GM21367 (cell line): ENCODE measurements at regions not wholly inside any gene's neighbourhood (a gene's known extent, or its start where the extent isn't known, plus 50 kb on each side); places are given as distances from the start of the nearest gene placed in this dataset.

Experiments used
- ATAC-seq: cut with Tn5 transposase; IDR thresholded peaks from one replicate; pipeline ENCODE4 v1.9.1; 2021; ENCODE audit not compliant: unreplicated experiment

DNA sequence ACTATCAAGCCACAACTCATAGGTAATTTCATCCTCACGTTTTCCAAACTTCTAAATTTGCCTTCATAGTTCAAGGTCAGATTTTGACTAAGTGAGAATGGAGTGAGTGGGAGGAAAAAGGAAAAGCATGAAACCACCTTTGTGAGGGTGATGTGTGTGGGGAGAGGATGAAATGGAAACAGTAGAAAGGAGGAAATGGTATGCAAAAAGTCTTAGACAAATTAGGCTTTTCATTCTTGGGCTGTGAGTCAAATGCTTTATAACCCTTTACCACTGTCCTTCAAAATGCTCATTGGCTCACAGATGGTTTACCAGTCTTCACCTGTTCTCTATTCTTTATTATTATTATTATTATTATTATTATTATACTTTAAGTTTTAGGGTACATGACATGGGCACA lies 127.2 kb downstream of the RAP2A start:
- ATAC-seq, result no peak

DNA sequence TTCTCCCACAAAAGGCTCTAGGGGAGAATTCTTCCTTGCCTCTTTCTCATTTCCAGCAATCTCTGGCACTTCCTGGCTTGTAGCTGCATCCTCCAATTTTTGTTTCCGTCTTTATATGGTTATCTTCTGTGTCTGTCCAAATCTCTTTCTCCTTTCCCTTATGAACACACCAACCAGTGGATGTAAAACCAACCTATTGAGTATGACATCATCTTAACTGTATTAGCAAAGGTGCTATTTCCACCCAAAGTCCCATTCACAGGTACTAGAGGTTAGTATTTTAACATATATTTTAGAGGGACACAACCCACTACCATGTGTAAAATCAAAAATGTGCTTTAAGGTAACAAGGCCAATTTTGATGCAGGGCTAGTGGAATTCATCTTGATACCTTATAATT lies 129.0 kb downstream of the RAP2A start:
- no peak for ATAC-seq

DNA sequence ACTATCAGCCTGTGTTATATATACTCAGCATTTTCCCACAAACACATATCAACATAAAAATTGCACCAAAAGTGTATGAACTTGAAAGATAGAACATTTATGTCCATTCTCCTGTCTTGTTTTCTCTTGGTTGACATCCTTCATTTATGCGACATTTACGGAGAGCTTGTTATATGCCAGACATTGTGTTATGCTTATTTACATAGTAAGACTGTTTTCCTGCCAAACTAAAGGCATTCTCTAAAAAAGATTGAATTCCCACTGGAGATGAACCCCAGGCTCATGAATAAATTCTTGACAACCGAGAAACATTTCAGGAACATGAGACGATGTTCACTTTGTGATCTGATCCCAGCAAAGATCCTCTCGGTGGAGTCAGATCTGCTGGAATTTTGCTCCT lies 131.0 kb downstream of the RAP2A start:
- no peak for ATAC-seq

DNA sequence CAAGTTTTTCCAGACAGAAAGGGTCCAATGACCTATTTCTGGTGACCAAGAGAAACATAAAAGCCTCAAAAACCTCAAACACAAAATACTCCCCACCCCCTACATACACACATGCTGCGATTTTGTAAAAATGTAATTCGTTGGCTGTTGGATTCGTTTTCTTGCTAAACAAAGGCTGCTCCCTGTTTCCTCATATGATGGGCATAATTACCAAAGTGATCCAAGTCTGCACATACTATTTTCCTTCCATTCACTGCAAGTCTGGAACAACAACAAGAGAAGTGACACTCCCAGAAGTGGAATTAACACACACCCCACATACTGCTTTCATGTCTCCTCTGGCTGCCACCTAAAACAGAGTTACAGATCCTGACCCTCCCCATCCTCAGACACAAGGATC lies 131.9 kb downstream of the RAP2A start:
- ATAC-seq, result no peak

DNA sequence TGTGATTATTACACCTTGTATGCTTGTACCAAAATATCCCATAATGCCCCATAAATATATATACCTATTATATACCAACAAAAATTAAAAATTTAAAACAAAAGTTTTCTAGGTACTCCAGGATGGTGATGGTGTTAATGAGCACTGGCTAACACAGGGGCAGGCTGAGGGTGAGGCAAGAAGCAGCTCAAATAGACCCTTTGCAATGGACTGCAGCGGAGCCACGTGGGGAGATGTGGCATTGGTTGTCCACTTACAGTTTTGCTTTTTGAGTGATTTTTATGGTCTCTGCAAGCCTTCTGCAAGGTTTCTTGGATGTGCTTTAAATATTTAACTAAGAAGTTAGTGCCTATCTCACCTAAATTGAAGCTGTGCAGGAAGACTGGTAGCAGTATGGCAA lies 132.9 kb downstream of the RAP2A start:
- ATAC-seq, result no peak

DNA sequence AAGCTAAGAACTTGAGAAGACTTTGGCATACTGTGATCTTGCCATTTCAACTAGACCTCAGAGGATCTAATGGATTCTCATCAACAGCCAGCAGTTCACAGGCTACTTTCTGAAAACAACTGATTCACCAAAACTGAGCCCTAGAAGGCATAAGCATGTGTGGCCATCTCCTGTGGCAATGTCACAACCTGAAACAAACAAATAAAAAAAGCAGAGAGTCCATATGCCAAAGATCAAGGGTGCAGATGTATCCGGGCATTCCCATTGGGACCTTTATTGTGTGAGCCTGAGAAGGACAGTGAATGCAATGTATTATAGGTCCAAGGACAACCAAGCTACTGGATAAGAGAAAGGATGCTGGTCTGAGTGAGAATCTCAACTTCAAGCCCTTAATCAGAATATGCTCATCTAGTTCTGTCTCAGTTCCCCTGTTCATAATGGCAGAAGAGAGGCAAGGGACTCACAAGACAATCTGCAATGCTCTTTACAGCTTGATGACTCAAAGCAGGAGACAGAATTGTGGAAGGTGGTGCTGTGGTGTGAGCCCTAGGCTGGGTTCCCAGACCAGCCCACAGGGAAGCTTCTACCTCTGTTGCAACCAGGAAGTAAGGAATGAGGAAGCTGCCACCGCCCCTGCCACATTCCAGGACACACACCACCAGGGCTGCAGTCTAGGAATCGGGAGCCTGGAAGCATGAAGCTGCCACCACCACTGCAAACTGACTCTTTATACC lies 133.7 kb downstream of the RAP2A start:
- ATAC-seq, result peak; percentile 88

DNA sequence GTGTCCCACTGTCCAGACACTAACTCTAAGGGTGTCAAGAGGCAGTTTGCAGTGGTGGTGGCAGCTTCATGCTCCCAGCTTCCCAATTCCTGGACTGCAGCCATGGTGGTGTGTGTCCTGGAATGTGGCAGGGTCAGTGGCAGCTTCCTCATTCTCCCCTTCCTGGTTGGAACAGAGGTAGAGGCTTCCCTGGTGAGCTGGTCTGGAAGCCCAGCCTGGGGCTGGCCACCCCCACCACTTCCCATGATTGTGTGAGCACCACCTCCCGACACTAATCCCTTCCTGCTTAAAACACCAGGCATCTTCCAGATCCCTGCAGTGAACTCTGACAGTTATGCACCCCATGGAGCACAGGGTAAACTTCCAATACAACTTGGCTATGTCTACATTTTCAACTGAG lies 134.9 kb downstream of the RAP2A start:
- no peak for ATAC-seq

DNA sequence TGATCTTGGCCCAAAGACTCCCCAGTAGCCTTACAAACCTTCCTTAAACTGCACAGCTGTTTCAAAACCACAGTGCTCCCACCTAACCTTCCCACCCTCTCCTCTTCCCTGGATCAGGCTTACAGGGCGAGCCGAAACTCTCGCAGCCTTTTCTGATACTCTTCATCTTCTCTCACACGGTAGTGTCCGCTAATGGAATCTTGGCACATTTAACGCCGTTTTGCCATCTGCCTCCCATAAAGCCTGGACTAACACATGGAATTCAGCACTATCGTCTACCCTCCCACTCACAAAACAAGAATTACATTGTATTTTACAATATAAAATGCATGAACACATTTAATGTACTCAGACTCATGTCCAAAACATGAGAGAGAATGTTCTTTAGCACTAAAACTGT lies 135.9 kb downstream of the RAP2A start:
- ATAC-seq, result no peak

DNA sequence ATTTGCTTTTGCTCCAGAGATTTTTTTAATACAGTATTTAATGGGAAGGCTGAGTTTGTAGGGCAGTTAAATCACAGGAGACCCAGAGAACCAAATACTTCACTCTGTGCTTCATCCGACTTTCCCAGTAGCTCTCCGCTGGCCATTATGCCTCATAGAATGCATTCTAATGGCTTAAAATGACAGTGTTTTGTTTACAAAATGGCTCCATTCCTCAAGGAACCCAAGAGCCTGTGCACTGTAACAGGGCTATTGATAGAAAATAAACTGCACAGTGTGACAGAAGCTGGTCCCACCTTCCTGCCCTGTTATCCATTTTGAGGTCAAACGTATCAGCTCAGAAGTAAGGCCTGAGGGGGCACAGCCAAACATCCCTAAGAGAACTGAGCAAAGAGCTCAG lies 136.5 kb downstream of the RAP2A start:
- no peak for ATAC-seq

DNA sequence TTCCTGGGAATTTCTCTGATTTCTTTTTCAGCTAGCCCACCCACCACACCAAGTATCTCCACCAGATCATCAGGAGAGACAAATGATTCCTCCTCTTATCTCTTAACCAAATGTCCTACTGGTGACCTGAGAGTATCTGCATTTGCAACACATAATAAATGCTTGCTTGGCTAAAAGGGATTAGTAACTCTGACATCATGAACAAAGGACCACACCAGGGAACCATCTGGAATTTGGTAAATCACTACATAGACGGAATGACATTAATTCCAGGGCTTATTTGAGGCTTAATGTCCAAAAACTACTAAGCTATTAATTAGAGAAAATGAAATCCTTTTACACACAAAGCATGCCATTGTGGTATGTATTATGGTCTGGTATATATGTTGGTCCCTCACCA lies 139.0 kb downstream of the RAP2A start:
- no peak for ATAC-seq

DNA sequence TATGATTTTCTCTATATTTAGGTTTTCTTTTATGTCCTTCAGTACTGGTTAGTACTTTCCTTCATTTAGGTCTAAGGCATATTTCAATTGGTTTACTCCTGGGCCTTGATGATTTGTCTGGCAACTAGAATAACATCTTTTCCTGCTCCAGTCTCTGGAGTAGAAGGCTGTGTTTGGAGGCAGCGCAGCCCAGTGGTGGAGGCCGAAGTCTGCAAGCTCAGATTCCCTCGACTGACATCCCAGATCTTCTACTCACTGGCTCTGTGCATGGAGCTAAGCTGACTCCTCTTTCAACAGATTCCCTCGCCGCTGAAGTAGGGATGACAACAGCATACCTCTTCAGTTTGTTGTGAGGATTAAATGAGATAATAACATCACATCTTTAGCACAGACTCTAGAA lies 141.0 kb downstream of the RAP2A start:
- peak; percentile 77 for ATAC-seq

DNA sequence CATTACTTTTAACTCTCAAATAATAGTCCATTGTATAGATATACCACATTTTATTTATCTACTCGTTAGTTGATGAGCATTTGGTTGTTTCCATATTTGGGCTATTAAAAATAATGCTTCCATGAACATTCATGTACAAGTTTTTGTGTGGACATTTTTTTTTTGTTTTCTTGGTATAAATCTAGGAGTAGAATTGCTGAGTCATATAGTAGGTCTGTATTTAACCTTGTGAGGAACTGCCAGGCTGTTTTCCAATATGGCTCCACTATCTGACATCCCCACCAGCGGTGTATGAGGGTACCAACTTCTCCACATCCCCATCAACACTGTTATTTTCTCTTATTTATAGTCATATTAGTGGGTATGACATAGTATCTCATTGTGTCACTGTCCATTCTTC lies 143.1 kb downstream of the RAP2A start:
- ATAC-seq, result no peak

DNA sequence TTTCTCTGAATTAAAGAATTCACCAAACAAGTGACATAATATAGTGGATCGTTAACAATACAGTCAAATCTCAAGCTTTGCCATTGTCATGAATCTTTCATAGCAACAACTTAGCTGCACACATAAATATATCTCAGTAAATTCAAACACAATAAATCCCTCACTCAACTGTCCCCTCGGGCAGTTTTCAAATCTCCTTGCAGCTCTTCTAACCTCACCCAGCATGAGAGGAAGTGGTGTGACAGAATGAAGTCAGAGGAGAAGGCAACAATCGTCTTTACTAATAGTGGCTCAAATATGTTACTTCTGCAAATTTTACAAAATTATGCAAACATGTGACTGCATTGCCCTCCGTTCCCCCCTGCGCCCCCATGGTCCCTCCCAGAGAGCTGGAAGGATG lies 148.2 kb downstream of the RAP2A start:
- no peak for ATAC-seq

DNA sequence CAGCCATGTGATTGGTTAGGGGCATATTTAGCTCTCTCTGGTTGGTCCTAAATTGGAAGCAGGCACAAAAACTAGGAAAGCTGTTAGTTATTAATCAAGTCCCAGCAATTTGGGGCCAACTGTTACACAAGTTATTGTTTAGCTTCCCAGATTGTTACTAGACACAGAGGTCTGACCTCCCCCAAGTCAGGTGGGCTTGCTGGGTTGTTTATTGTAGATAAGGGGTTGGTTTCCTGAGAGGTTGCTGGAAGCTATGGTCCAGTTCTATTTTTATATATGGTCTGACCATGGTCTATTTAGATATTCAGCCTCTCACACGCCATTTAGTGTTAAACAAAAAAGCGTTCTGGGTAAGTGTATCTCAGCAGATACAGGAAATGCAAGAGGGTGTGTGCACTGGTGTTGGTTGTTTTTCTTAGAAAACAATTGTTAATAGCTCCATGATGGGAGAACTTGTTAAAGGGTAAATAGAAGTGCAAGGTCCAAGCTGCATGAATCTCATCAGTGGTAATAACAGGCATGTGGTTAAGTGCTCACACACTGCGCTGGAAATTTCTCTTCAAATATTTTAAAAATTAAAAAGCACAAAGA lies 150.0 kb downstream of the RAP2A start:
- no peak for ATAC-seq

DNA sequence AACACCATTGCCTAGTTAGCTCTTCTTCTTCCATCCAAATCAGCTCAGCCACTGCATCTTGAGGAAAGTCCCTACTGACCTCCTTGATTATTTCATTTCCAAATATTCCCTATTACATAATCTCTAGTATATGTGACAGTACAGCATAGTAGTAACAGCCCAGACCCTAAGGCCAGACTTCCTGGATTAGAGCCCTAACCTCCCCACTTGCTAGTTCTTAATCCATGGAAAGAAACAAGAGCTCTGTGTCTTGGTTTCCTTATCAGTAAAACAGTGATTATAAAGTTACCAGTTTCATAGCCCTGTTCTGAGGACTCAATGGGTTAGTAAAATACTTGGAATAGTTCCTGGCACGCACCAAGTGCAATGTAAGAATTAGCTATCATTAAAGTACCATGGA lies 153.0 kb downstream of the RAP2A start:
- no peak for ATAC-seq

DNA sequence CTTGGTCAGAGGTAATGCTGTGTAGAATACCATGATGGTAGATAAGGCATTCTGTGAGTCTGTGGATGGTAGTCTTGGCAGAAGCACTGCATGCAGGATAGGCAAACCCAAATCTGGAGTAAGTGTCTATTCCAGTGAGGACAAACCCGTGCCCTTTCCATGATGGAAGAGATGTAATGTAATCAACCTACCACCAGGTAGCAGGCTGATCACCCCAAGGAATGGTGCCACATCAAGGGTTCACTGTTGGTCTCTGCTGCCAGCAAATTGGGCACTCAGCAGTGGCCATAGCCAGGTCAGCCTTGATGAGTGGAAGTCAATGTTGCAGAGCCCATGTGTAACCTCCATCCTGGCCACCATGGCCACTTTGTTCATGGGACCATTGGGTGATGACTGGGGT lies 155.0 kb downstream of the RAP2A start:
- no peak for ATAC-seq

DNA sequence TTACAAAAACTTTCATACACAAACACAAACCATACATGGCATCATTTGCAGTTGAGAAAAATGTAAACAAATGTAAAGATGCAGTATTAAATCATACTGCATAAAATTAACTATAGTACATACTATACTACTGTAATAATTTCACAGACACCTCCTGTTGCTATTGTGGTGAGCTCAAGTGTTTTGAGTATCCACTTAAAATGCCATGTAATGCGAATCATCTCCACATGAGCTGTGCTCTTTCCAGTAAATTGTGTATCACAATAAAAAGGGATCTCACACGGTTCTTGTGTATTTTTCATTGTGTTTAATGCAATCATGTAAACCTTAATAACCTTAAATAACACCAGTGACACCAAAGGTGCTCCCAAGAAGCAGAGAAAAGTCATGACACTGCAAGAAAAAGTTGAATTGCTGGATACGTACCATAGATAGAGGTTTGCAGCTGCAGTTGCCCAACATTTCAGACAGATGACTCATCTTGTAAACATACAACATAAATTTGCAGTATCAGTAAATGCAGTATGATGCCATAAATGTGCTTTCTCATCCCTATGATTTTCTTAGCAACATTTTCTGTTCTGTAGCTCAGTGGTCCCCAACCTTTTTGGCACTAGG lies 166.6 kb downstream of the RAP2A start:
- ATAC-seq, result no peak

DNA sequence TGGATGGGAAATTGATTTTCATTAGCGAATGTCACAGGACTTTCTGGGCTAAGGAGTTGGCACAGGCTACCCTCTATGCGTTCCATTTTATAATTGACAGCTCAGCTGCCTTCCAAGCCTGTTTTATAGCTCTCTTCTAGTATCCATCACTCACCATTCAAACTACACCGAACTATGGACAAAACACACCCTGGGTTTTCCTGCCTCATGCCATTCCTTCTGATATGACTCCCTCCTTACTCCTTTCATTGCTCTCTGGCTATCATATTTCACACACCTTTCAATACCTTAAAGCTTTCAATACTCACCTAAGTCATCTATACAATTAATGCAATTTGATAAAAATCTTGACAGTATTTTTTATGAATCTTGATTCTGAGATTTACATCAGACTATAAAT lies 181.3 kb downstream of the RAP2A start:
- no peak for ATAC-seq

DNA sequence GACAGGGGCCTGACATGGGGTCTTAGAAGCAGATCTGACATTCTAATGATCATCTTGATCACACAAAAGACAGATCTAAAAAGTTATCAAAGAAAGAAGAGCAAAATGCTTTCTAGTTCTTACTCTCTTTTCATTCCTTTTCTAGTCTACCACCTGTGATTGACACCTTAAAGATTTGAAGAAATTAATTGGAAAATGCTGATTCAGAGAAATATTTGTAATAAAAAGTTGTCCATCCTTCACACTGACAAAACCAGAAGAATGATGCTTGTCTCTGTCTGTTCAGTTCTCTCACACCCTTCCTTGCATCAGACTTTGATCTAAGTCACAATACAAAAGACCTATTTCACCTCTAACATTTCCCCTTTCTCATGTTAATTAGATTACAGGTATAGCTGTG lies 182.4 kb downstream of the RAP2A start:
- no peak for ATAC-seq

DNA sequence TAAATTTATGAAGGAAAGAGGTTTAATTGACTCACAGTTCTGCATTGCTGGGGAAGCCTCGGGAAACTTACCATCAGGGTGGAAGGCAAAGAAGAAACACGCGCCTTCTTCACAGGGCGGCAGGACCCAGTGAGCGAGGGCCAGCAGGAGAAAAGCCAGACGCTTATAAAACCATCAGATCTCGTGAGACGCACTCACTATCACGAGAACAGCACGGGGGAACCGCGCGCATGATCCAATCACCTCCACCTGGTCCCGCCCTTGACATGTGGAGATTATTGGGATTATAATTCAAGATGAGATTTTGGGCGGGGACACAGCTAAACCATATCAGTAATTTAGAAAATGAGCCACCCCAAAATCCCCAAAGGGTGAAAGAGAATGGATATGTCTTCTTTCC lies 187.1 kb downstream of the RAP2A start:
- no peak for ATAC-seq

DNA sequence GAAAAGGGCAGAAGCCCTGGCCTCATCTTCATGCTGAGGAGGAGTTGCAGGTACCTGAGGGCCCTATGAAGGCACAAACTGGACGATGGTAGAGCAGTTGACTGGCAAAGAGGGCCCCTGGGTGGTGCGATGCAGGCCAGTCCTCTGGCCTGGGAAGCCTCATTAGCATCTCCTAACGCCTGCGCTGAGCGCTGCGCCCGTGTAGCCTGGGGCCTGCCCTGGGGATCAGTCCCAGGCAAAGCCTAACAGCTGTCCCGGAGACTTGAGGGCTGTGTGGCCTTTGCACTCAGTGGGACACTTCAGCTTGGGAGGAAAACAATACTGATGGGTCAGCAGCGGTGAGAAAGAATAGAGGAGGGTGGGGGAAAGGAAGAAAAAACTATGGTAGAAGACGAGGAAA lies 187.7 kb downstream of the RAP2A start:
- no peak for ATAC-seq

DNA sequence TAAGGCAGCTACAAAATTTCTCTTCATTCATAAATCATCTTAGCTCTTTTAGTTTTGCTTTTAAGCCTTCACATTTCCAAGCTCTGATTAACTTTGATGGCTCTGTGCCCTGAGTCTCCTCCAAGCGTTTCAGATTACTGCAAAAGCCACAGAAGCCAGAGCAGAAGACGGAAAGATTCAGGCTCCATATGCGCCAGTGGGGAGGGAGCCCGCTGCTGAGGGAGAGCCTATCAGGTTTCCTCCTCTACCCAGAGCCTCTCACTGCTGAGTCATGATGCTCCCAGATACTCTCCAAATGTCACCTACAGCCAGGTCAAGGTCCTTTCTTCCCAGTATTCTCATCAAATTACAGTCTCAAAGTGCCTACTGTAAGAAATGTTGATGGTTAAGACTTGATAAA lies 193.6 kb downstream of the RAP2A start:
- ATAC-seq, result no peak
